WTC11 (cell line): ENCODE measurements at regions not wholly inside any gene's neighbourhood (a gene's known extent, or its start where the extent isn't known, plus 50 kb on each side); places are given as distances from the start of the nearest gene placed in this dataset.

Experiments used
- AR ChIP-seq: fragments of 250-450 bp; sonication (Bioruptor Pico); IDR thresholded peaks from 2 replicates; pipeline ENCODE4 v1.9.0; 2021; ENCODE audit warnings: mild to moderate bottlenecking
- ATF2 ChIP-seq: sonication (generic); formaldehyde crosslinking; IDR thresholded peaks from 2 replicates; pipeline ENCODE4 v1.8.1; 2022; ENCODE audit warnings: low read depth, missing genetic modification reagents, borderline replicate concordance
- ATF3 ChIP-seq: sonication (generic); formaldehyde crosslinking; conservative IDR thresholded peaks from 2 replicates; pipeline ENCODE4 v1.8.1; 2022; ENCODE audit warnings: mild to moderate bottlenecking, missing genetic modification reagents
- CTCF ChIP-seq: fragments of 200-600 bp; IDR thresholded peaks from 2 replicates; pipeline ENCODE4 v1.8.0; 2022; ENCODE audit warnings: antibody characterized with exemption
- IRF2 ChIP-seq: sonication (generic); formaldehyde crosslinking; IDR thresholded peaks from 2 replicates; pipeline ENCODE4 v1.8.0; 2022; ENCODE audit warnings: low read depth, missing genetic modification reagents, borderline replicate concordance
- SP1 ChIP-seq: sonication (generic); formaldehyde crosslinking; conservative IDR thresholded peaks from 2 replicates; pipeline ENCODE4 v1.8.1; 2022; ENCODE audit warnings: missing genetic modification reagents
- USF2 ChIP-seq: sonication (generic); formaldehyde crosslinking; IDR thresholded peaks from 2 replicates; pipeline ENCODE4 v1.8.1; 2023; ENCODE audit warnings: mild to moderate bottlenecking, missing genetic modification reagents, moderate library complexity

GRCh38 chr4:45688341-45688740 is 435.5 kb downstream of the GABRG1 start:
- TF ChIP-seq ATF2 = no peak
- no peak for TF ChIP-seq CTCF
- no peak for TF ChIP-seq SP1 (CRISPR knock-in tag)
- TF ChIP-seq ATF3 (CRISPR knock-in tag) = no peak
- TF ChIP-seq USF2 (CRISPR knock-in tag) = no peak
- TF ChIP-seq IRF2 (CRISPR knock-in tag) = no peak
- TF ChIP-seq AR = no peak
